Nephron progenitor cell (in vitro differentiated cells): ENCODE measurements at regions not wholly inside any gene's neighbourhood (a gene's known extent, or its start where the extent isn't known, plus 50 kb on each side); places are given as distances from the start of the nearest gene placed in this dataset.

Source experiments
- DNase-seq: peaks from one replicate; pipeline ENCODE4 v3.0.0; 2021
- H3K27ac Mint-ChIP-seq: 2 replicates; pipeline ENCODE4 v1.8.0; 2021; ENCODE audit warnings: mild to moderate bottlenecking, moderate library complexity, mixed read lengths
- H3K27me3 Mint-ChIP-seq: 2 replicates; pipeline ENCODE4 v1.8.0; 2021; ENCODE audit warnings: mild to moderate bottlenecking, low read depth, mixed read lengths; ENCODE audit not compliant: poor library complexity
- H3K36me3 Mint-ChIP-seq: 2 replicates; pipeline ENCODE4 v1.8.0; 2021; ENCODE audit warnings: low read depth, mixed read lengths
- H3K4me1 Mint-ChIP-seq: 2 replicates; pipeline ENCODE4 v1.8.0; 2021; ENCODE audit warnings: mixed read lengths
- H3K4me3 Mint-ChIP-seq: 2 replicates; pipeline ENCODE4 v1.8.0; 2021; ENCODE audit warnings: mild to moderate bottlenecking, moderate library complexity, mixed read lengths
- H3K9me3 Mint-ChIP-seq: 2 replicates; pipeline ENCODE4 v1.8.0; 2021; ENCODE audit warnings: mild to moderate bottlenecking, moderate library complexity, mixed read lengths
- TF ChIP-seq, protein P1 (sequence below): fragments of 200-600 bp; sonication (generic); IDR thresholded peaks from 2 replicates; pipeline ENCODE4 v1.5.0; 2021; ENCODE audit warnings: antibody characterized with exemption

- no peak for DNase-seq
- H3K4me3 Mint-ChIP-seq: no peak overlapping the region
- peaks cover 7% of the 10 kb centered on the region for H3K36me3 Mint-ChIP-seq
- peaks cover 35% of the 10 kb centered on the region for H3K9me3 Mint-ChIP-seq
- H3K27ac Mint-ChIP-seq: no peak overlapping the region
- TF ChIP-seq, protein P1, sequence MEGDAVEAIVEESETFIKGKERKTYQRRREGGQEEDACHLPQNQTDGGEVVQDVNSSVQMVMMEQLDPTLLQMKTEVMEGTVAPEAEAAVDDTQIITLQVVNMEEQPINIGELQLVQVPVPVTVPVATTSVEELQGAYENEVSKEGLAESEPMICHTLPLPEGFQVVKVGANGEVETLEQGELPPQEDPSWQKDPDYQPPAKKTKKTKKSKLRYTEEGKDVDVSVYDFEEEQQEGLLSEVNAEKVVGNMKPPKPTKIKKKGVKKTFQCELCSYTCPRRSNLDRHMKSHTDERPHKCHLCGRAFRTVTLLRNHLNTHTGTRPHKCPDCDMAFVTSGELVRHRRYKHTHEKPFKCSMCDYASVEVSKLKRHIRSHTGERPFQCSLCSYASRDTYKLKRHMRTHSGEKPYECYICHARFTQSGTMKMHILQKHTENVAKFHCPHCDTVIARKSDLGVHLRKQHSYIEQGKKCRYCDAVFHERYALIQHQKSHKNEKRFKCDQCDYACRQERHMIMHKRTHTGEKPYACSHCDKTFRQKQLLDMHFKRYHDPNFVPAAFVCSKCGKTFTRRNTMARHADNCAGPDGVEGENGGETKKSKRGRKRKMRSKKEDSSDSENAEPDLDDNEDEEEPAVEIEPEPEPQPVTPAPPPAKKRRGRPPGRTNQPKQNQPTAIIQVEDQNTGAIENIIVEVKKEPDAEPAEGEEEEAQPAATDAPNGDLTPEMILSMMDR: no peak
- peaks cover 6% of the 10 kb centered on the region for H3K4me1 Mint-ChIP-seq
- H3K27me3 Mint-ChIP-seq: peaks cover 3% of the 10 kb centered on the region
These were observed 684.5 kb downstream of the TNS3 start for GRCh38 chr7:46897381-46897780.

- Mint-ChIP-seq H3K4me3 (no peak overlapping the region), H3K27me3 (no peaks in the 10 kb centered on the region), H3K4me1 (peaks cover 4% of the 10 kb centered on the region), H3K36me3 (no peaks in the 10 kb centered on the region), H3K9me3 (peaks cover 53% of the 10 kb centered on the region), H3K27ac (no peak overlapping the region)
- no peak for DNase-seq
- TF ChIP-seq, protein P1: no peak
These were observed 695.1 kb downstream of the TNS3 start for GRCh38 chr7:46886669-46887374.

- no peaks in the 10 kb centered on the region for H3K36me3 Mint-ChIP-seq
These were observed 696.7 kb downstream of the TNS3 start for GRCh38 chr7:46885167-46885566.

GRCh38 chr7:46881507-46882127 lies 700.3 kb downstream of the TNS3 start:
- Mint-ChIP-seq H3K36me3 (no peaks in the 10 kb centered on the region), H3K4me3 (no peak overlapping the region), H3K4me1 (peaks cover 9% of the 10 kb centered on the region), H3K27me3 (peaks cover 7% of the 10 kb centered on the region), H3K27ac (no peak overlapping the region), H3K9me3 (peaks cover 21% of the 10 kb centered on the region)
- TF ChIP-seq, protein P1: no peak
- DNase-seq: no peak

More at GRCh38 chr7:46885167-46885566, 696.7 kb downstream of the TNS3 start:
- TF ChIP-seq, protein P1: no peak
- H3K4me1 Mint-ChIP-seq: peaks cover 9% of the 10 kb centered on the region
- H3K4me3 Mint-ChIP-seq: no peak overlapping the region
- no peak for DNase-seq
- peaks cover 7% of the 10 kb centered on the region for H3K27me3 Mint-ChIP-seq
- H3K27ac Mint-ChIP-seq: no peak overlapping the region
- peaks cover 40% of the 10 kb centered on the region for H3K9me3 Mint-ChIP-seq

DNA sequence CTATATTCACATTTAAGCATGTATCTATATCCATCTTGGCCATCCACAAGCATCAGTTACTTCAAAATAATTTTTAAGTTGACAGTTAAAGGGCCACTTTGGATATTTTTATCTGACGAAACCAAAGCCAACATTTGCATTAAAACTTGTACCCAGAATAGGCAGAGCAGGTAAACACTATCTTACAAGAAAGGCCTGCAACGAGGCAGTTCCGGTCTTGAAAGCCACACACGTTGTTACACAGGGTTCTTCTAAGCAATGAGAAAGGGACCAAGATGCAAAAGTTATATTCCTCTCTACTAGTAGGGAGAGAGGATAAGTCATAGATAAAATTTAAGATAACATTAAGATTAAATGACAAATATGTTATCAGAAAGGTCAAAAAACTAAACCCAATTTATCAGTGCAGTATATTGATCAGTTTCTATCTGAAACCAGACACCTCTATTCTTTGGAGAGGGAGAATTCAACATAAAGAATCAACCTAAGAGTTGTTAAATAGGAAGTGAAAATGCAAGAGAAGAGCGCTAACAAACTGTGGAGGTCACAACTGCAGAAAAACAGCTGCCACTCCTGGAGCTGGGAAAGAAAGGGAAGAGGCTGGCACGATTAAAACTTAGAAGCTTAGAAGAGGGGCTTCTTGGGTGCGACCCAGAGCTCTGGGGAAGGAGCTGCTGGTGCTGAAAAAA lies 701.3 kb downstream of the TNS3 start:
- Mint-ChIP-seq H3K27me3 (peaks cover 7% of the 10 kb centered on the region), H3K4me1 (peaks cover 7% of the 10 kb centered on the region), H3K27ac (no peak overlapping the region), H3K4me3 (no peak overlapping the region), H3K9me3 (peaks cover 22% of the 10 kb centered on the region), H3K36me3 (no peaks in the 10 kb centered on the region)
- no peak for DNase-seq
- TF ChIP-seq, protein P1: no peak
